ENCODE measurements at regions not wholly inside any gene's neighbourhood (a gene's known extent, or its start where the extent isn't known, plus 50 kb on each side); places are given as distances from the start of the nearest gene placed in this dataset.
"Not testable (repeated sequence)": the region's sequence is repeated elsewhere in the genome, so short reads cannot be mapped to it uniquely, and the experiment has no call there.

DNA sequence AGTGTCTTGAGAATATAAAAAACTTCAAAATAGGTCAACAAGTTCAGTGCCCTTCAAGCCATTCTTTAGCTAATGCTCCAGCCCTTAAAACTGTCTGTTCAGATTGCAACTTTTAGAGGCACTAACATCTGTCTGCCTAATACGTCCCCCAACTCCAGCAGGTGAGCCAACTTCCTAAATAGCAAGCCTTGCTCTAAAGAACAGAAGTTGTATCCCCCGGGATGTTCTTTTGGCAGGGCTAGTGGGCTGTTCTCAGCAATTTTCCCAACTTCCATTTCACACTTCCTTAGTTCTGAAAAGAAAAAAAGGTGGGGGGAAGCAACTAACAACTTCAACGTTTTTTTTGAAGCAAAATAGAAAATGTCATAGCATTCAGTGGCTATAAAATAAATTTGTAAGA lies 290.0 kb upstream of the PTCHD4 start:
- DNase-seq (ENCODE audit: low spot score), result no peak

DNA sequence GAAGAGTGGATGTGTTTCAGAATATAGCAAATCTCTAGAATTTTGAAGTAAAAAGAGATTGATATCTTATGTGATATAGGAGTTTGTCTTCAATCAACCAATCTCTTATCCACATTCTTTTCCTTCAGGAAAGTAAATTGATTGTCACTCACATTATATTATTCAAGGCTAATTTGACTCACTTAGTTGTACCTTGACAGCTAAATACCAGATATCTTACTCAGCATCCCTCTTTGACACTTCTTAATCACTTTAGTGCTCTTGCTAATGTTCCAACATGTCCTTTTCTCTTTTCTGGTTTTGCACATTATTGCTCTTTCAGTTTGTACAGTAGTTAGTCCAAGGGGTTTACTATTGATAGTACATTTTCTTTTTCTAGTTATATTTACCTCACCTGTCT lies 286.9 kb upstream of the PTCHD4 start:
- peak; percentile 2 for DNase-seq (ENCODE audit: low spot score)

DNA sequence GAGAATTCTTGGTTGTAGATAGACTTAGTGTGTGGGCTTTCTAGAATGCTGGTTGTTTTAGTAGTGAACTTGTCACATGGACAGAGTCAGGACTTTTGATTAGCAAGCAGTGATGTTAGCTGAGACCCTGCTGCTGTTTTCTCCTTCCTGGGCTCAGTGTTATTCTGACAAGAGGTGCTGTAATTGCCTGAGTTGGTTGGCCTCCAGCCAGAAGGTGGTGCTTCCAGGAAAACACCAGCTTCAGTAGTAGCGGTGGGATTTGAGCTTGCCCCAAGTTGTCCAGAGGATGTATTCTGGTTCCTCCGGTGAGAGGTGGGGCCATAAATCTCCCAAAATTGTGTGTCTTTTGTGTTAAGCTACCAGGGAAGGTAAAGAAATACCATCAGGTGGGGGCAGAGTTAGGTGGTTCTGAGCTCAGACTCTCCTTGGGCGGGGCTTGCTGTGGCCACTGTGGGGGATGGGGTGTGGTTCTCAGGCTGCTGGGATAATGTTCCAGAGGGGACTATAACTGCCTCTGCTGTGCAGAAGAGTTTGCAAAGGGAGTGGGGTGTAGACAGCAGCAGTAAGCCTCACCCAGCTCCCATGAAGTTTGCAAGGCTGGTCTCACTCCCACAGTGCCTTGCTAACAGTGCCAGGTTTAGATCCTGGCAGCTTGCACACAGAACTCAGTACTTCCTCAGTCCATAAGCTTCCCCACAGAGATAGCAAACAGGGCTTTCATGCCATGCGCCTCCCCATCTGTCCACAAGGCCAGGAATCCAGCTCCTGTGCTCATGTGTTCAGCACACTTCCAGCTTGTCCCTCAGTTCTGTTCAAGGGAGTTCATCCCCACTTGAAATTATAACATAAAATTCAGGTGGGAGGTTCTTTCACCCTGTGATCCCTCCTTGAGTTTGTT lies 278.4 kb upstream of the PTCHD4 start:
- DNase-seq (ENCODE audit: low spot score), result no peak

- DNase-seq (ENCODE audit: low spot score), result no peak
These were observed 277.0 kb upstream of the PTCHD4 start for GRCh38 chr6:48388044-48388443.

DNA sequence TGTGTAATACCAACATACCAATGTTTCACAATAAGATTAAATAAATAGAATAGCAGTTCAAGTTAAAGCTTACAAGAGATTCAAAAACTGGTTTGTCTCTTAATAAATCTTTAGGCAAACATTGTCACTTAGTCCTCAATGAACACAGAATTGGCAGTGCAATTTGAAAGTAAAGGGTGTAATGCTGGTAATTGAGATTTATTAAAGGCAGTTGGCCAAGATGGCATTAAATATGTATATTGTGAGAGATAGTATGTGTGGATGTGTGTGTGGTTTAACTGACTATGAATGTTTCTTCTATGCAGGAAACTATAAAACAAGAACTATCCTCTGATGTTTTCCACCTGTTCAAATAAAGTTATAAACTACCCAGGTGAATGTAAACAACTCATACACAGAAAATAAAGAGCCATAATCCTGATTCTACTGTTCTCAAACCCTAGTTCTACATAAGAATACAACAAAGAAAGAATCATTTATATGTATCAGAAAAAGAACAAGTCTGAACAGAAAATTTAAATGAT lies 267.9 kb upstream of the PTCHD4 start:
- DNase-seq (ENCODE audit: low spot score), result no peak

- DNase-seq (ENCODE audit: low spot score), result no peak
These were observed 266.1 kb upstream of the PTCHD4 start for GRCh38 chr6:48377115-48377514.

DNA sequence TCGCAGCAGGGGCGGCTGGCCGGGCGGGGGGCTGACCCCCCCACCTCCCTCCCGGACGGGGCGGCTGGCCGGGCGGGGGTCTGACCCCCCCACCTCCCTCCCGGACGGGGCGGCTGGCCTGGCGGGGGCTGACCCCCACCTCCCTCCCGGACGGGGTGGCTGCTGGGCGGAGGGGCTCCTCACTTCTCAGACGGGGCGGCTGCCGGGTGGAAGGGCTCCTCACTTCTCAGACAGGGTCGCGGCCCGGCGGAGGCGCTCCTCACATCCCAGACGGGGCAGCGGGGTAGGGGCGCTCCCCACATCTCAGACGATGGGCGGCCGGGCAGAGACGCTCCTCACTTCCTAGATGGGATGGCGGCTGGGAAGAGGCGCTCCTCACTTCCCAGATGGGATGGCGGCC lies 260.2 kb upstream of the PTCHD4 start:
- DNase-seq (ENCODE audit: low spot score), result not testable (repeated sequence)

GRCh38 chr6:48369100-48369499 lies 258.1 kb upstream of the PTCHD4 start:
- no peak for DNase-seq (ENCODE audit: low spot score)

DNA sequence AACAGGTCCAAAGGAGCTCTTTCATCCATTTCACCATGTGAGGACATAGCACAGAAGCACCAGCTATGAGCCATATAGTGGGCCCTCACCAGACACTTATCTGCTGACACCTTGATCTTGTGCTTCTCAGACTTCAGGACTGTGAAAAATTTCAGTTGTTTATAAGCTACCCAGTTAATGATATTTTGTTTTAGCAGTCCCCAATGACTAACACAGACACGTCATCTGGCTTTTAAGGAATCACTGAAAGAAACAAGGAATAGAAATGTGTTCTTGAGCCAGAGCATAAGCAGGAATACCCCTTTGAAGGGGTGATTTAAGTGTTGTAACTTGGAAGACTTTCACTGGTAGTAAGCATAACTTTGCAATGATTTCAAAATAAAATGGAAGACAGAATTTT lies 214.7 kb upstream of the PTCHD4 start:
- no peak for DNase-seq (ENCODE audit: low spot score)

GRCh38 chr6:48318670-48319069 lies 207.7 kb upstream of the PTCHD4 start:
- no peak for DNase-seq (ENCODE audit: low spot score)

DNA sequence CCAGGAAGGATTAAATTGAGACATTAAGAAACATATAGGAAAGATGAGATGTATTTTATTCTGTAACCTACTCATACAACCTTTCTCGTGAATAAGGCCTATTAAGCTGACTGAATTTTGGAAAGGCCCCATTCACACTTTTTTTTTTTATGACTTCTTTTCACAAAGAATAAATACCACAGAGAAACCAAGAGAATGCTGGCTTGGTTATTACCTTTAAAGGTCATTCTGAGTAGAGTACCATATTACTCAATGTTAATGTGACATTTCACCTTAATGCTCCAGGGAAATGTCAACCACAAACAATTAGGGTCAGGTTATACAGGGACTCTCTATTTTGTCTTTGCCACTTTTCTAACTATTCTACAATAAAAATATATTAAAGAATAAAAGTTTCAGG lies 204.9 kb upstream of the PTCHD4 start:
- DNase-seq (ENCODE audit: low spot score), result no peak

- no peak for DNase-seq (ENCODE audit: low spot score)
These were observed 204.2 kb upstream of the PTCHD4 start for GRCh38 chr6:48315051-48315719.

DNA sequence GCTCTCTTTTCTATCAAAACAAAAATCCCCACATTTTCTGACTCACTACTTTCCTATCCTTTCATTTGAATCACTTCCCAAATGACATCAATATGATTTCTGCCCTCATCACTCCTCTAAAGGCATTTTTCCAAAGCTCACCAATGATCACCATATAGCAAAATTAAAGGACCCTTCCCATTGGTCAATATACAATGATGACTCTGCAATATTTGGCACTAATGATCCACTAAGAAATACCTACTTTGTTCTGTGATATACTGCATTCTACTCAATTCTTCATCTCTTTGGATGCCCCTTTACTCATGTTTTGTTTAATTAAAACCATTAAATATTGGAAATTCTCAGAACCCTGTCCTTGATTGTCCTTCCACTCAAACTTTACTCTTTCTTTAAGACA lies 200.3 kb upstream of the PTCHD4 start:
- no peak for DNase-seq (ENCODE audit: low spot score)

GRCh38 chr6:48307573-48307972 lies 196.6 kb upstream of the PTCHD4 start:
- DNase-seq (ENCODE audit: low spot score), result no peak

DNA sequence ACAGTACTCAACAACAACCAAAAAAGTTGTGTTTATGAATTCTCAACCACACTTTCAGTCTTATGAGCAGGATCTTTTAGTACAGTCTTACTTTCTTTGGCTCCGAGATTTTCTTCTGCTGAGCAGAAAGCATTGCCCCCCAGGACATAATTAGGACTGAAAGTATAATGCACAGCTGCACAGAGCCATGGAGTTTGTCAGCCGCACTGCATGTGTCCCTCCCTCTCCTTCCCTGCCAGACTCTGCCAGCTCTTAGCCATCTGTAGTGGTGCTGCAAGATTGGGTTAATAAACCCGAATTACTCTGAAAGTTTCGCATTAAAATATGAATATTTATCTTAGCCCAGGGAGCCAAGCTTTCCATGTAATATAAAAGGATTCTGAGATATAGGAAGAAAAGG lies 179.6 kb upstream of the PTCHD4 start:
- no peak for DNase-seq (ENCODE audit: low spot score)

DNA sequence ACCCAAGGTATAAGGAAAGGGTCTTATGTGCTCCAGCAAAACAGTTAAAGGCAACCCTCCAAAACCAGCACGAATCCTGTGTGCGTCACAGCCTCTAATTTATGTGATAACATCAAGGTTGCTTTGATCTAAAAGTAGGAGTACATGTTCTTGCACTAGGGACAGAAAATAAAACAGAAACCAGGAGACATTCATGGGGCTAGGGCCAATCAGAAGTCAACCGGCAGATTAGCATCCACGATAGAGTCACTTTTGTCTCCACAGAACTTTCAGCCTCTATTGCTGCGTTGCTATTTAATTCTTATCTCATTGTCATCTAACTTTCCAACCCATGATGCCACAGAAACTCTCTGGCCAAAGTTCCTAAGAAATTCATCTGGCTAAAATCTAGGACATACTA lies 178.8 kb upstream of the PTCHD4 start:
- DNase-seq (ENCODE audit: low spot score), result no peak

- DNase-seq (ENCODE audit: low spot score), result no peak
These were observed 170.2 kb upstream of the PTCHD4 start for GRCh38 chr6:48281217-48281616.

DNA sequence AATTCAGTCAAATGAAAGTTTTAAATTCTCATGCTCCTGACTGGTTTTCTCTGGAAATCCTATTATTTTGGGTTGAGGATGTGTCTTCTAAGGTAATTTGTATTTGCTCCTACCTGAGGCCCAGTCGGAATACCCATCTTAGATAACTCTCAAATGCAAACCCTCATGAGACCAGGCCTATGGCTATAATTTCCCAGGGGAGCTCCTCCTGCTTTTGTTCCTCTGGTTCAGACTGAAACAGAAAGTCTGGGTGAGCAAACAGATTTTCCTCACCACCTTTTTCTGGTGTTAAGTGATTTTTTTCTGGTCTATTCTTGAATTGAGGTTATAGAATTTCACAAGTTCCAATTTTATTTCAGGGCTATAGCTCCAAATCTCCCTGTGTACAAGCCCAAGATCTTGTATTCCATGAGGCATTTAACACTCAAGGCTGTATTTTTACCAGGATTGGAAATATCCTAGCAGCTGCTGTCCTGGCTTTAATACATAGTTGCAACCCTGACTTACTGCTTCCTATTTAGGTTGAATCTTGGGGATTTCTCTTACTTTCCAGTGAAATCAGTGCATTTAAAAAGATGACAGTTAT lies 169.1 kb upstream of the PTCHD4 start:
- no peak for DNase-seq (ENCODE audit: low spot score)

DNA sequence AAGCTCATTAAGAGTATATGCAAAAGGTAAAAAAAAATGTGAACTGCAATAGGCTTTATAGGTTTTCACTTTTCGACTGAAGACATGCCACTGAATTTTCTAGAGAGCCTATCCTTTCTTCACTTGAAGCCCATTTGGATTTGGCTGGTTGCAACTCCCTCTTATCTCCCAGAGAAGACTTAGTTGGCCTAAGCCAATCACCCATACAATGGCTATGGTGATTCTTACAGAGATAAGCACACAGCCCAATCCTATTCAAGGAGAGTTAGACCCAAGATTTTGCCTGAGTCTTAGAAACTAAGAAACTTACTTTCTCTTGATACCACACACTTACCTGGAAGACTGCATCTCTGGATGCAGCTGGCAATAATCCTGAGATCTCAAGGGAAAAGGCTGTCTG lies 167.3 kb upstream of the PTCHD4 start:
- no peak for DNase-seq (ENCODE audit: low spot score)

GRCh38 chr6:48272518-48272917 lies 161.5 kb upstream of the PTCHD4 start:
- no peak for DNase-seq (ENCODE audit: low spot score)

DNA sequence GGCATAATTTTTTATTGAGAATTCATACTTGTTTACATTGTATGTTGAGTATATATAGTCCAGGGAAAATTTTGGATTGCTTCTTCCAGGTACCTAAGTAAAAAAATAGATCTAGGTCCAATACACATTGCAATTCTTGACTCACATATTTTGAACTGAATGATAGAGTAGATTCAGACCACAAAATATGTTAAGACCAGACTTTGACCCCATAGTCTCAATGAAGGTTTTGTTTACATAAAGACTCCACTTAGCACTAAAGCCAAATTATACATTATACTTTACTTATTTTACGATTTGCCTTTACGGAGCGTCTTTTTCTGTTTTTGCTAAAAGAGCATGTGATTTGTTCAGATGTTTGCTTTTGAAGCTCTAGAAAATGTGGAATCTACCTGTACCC lies 144.1 kb upstream of the PTCHD4 start:
- no peak for DNase-seq (ENCODE audit: low spot score)

- no peak for DNase-seq (ENCODE audit: low spot score)
These were observed 138.1 kb upstream of the PTCHD4 start for GRCh38 chr6:48249071-48249470.

GRCh38 chr6:48243071-48243470 lies 132.1 kb upstream of the PTCHD4 start:
- no peak for DNase-seq (ENCODE audit: low spot score)

Measured in kidney tubule cell (primary cell).